NCI-H1930 (cell line): ENCODE measurements at regions not wholly inside any gene's neighbourhood (a gene's known extent, or its start where the extent isn't known, plus 50 kb on each side); places are given as distances from the start of the nearest gene placed in this dataset.

Experiments
- DNase-seq, 2 experiments: peaks; one replicate each; lab custom pipeline; 2025; lab: John Stamatoyannopoulos, UW

DNA sequence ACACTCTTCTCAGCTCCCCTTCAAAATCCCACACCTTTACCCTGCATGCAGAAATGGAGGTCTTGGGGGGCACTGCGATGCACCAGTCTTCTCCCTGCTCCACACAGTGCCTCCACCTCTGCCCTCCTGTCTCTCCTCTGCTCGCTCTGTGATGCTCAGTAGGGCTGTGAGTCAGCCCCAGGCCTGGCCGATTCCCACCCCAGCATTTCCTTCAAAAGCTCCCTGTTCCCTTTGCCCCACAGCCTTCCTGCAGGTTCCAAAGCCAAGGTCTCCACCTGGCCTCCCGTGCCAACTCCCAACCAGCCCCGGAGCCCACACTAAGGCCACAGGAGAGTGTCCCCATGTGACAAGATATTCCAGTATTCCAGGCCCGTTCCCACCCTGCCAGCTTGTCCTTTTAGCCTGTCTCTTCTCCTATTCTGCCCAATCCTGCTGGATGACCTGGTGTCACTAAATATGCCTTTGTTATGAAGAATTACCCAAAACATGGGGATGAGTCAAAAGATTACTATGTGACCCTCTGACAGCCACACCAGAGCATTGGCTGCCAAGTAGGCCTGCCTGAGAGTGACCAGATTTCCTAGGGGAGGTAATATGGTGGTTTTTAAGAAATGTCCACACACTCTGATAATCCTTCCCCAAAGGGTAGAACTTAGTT, 118.9 kb upstream of the NXT1 start:
- DNase-seq: no peak

DNA sequence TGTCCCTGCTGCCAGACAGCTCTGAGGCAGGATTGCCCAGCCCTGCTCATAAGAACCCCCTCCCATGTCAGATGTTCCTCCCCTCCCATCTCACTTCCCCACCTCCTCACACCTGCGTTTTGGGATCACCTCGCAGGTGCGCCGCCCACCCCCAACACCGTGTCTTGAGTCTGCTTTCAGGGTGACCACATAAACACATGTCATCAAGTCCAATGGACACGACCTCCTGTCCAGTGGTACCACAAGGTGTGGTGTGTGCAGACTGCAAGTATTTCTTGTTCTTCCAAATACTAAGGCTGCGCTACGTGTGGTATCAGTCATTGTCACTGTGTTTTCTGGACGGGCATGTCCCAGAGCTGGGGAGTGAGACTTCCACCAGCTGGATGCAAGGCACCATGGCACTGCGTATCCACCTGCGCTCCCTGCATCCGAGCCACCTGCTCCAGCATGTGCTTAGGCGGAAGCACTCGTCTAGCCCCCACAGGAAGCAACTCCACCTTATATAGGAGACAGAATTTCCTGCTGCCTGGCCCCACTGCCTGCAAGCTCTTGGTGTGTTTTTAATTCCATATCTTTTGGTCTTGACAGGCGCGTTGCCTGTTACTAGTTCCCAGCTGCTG, 119.7 kb upstream of the NXT1 start:
- DNase-seq: no peak

DNA sequence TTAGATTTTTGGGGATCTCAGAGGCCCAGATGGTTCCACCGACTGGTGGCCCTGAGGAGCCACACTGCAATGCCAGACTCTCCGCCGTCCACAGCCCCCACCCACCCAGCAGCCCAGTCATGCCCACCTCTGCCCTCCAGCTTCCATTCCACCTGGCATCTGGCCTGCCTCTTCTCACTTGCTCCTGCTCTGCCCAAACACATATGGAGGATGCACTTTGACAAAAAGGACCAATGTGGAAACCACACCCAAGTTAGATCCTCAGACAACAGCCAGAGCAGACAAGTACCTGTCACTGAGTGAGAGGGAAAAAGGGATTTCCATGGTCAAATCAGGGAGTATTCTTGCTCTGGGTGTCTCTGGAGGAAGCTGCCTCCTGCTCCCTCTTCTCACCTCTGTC, 120.6 kb upstream of the NXT1 start:
- DNase-seq: no peak

DNA sequence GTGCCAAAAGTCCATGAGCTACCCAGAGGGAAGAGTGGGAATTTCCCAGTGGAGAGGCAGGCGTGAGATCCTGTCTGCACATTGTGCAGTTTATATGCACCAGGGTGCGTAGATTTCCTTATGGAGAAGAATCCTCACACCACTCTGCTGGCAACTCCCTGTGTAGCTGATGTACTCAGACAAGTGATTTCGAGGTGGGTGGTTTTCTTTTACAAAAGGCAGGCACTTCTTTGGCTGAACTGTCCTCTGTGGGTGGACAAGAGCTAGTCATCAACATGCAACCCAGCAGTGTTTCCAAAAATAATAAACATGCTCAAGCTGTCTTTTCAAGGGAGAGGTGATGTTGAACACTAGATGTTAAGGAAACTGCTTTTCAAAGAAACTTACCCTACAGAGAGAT, 121.7 kb upstream of the NXT1 start:
- DNase-seq: no peak

DNA sequence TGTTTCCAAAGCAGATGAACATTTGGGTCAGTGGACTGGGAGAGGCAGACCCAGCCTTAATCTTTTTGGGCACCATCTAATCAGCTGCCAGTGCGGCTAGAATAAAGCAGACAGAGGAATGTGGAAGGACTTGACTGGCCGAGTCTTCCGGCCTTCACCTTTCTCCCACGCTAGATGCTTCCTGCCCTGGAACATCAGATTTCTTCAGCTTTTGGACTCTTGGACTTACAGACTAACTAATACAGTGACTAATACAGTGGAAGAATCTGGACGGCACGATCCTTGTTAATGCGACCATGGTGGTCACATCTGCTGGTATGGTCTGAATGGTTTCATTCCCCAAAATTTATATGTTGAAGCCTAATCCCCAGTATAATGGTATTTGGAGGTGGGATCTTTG, 122.6 kb upstream of the NXT1 start:
- no peak for DNase-seq

DNA sequence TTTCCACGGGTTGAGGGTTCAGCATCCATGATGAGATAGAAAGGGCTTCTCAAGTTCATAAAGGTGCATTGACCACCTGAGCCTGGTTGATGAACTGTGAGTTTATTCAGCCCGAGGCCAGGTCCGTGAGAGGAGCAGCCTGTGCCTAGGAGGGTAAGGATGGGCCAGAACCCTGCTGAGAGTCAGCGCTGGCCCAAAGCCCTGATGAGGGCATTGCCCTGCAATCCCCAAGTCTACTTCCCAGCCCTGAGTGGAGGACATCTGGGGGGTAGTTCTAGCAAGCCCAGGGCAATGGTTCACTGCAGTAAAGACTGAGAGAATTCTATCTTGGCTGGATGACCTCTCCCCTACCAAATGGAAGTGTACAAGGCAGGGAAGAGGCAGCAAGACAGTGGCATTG, 123.3 kb upstream of the NXT1 start:
- no peak for DNase-seq

DNA sequence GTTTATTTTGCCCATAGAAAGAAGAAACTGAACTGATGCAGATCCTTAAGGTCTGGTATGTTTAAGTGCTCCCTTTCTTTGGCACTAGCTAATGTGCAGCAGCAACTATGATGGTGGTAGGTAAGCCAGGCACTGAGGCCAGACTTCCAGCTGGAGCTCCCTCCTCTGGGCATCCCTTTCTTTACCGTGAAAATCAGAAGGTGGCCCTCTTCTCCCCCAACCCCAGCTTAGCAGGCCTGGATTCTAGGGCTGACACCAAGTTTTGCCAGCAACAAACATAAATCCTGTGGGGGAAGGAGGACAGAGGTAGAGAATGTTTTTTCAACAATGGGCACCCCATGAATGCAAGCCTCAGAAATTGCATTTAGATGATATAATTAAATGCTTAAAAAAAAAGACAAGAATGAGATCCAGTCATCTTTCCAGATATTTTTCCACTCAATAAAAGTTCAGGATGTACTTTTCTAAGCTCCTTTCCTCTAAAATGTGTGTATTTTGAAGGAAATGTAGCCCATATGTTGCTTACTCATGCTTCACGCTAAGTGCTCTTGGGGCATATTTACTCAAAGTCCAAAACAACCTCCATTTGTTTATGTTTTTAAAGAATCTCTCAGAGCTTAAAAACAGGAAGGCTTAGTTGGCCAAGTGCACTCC, 123.9 kb upstream of the NXT1 start:
- no peak for DNase-seq

DNA sequence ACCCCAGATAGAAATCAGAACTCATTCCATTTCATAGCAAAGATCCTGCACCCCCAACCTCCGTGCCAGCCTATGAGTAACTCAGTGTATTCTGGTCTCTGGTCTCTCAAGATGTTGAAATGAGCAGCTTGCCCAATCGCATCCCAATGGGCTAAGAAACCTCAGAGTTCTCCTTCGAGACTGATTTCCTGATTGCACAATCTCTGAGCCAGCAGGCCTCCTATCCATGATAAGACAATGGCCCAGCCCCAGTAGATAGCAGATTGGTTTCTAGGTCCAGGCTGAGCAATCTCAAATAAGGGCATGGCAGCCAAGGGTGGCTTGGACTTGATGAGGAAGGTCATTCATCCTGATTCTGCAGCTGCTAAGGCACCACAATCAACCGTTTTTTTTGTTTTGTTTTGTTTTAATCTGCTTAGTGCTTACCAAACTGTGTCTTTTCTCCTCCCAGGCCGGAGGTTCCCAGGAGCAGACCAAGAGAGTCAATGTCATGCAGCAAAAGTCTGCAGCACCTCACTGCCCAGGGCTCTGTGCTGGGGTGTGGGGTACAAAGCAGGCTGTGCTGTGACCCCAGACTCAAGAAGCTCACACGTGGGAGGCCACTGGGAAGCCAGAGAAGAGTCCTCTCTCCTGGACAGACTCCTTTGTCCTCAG, 125.1 kb upstream of the NXT1 start:
- no peak for DNase-seq

DNA sequence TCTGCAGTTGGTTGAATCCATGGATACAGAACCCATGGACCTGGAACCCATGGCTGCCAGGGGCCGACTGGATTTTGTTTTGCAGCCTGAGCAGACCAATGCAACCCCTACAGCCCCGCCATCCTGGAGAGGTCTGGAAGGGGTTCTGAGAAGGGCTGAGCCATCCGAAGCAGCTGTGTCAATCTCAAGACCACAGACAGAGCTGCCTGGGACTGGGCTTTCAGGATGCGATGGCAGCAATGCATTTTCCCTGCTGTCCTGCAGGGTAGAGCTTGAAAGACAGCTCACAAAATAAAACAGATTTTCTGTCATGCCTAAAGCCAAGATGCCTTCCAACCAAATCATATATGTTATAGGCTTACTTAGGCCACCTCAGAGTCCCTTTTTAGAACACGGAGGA, 125.8 kb upstream of the NXT1 start:
- DNase-seq: no peak

DNA sequence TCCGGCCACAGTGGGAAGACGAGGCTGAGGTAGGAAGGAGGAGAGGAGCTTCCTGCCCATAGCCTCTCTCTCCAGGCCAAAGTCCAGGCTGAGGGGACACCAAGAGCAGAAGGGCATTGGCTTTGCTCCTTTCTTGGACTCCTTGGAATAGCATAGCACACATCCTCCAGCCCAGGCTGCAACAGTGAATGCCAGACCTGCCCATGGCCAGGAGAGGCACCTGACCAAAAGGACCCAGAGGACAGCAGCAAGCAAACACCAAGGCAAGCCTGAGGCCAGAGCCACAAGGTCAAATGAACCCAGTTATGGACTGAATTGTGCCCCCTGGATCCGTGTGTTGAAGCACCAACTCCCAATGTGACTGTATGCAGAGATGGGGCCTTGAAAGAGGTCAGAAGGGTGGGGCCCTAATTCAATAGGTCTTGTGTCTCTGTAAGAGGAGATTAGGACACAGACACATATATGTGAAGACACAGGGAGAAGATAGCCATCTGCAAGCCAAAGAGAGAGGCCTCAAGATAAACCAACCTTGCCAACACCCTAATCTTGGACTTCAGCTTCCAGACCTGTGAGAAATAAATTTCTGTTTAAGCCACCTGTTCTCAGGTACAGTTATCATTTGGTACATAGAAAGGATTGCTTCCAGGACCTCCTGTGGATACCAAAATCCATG, 126.5 kb upstream of the NXT1 start:
- no peak for DNase-seq

DNA sequence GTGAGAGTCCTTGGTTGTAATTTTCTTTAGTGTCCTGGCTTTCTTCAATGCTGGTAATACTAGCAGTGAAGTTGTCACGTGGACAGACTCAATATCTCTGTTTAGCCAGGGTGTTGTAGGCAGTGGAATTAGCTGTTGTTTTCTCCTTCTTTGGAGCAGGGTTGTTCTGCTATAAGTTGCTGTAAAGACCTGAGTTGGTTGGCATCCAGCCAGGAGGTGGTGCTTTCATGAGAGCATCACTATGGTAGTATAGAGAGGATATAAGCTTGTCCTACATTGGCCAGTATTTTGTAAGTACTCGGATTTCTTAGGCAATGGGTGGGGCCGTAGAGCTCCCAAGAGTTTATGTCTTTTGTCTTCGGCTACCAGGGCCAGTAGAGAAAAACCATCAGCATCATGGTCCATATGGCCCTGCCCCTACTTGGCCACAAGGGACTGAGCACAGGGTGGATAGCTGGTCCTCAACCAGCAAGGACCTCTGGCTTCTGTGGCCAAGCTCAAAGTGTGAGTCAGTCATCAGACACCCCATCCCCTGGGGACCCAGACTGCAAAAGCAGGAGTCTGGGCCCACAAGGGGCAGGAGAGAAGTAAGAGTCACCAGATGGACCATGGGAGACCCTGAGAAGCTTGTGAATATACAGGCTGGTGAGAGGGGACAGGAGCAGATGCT, 127.9 kb upstream of the NXT1 start:
- no peak for DNase-seq

DNA sequence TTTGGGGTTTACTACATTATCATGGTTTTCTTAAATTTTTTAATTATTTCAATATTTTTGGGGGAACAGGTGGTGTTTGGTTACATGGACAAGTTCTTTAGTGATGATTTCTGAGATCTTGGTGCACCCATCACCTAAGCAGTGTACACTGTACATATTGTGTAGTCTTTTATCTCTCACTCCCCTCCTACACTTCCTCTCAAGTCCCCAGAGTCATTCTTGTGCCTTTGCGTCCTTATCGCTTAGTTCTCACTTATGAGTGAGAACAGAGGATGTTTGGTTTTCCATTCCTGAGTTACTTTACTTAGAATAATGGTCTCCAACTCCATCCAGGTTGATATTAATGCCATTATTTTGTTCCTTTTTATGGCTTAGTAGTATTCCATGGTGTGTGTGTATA, 130.9 kb upstream of the CD93 start:
- DNase-seq: no peak

DNA sequence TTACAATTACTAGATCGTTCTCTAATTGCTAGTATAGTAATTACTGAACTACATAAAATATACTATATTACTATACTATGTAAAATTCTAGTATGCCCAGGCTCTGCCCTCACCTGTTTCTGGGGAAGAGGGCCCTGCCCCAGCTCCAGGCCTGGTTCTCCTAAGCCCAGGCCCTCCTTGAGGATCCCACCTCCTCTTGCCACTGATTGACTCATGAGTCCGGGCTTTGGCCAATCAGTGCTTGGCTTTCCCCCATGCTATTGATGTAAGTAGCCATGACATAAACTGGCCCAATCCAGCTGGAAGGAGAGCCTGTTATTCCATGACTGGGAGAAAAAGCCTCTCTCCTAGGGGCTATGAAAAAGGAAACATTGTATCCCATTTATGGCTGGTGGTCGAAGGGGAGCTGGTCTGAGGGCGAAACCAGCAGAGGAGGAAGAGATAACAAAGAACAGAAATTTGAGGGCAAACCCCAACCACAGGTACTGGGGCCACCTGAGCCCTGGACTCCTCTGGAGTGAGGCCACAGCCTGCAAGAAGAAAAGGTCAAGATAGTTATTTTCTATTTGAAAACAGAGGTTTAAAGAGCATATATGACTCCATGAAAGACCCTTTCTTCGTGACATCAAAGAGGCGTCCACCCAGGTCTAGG, 129.3 kb upstream of the CD93 start:
- no peak for DNase-seq

DNA sequence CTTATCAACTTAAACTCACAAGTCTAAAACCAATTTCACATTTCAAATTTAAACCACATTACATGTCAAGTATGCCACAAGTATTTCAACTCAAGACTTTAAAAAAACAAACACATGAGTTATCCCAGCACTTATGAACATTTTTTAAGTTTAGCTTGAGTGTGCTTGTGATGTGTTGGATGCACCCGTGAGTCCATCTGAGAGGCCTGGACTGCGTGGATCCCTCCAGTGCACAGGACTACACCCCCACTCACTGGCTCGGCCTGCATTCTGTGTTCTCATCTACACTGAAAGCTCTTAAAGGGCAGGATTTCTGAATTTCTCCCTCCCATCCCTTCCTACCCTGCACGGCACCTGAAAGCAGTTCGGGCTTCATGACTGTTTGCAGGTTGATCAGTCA, 128.8 kb upstream of the CD93 start:
- no peak for DNase-seq

DNA sequence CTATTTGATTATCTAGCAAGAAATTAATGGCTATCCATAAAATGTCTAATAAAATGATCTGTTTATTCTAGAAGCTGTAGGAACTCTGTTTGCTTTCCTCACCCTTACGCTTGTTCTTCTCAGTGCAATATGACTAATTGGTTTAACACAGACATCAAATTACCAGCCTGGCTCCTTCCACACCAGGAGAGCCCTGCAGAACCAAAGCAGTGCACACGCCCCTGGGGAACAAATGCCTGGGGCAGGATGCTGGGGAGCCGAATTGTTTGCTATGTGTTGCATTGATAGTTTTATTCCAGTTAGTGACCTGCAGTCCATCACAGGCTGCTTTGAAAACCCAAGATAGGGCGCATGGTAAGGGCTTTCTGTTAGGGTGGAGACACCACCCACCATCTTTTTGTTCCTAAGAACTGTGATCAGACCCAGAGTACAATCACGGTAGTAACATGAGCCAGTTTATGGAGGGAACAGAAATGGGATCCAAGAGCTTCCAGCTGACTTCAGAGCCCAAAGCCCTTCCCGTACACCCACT, 126.4 kb upstream of the CD93 start:
- DNase-seq: no peak

DNA sequence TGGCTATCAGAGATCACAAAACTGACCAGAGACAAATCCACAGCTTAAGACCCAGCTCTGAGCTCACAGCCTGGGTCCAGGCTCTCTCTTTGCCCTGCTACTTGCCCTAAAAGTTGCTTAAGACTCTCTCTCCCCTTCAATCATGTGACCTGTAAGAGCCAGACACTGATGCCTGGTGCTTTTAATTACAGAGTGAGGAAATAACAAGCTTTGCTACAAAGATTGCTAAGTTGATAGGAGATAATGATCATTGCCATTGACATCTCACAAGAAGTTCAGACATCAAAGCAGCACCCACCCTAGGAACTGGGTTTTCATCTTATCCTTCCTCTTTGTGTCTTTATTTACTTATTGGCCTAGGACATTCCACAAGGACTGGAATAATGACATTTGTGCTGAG, 125.9 kb upstream of the CD93 start:
- DNase-seq: no peak

DNA sequence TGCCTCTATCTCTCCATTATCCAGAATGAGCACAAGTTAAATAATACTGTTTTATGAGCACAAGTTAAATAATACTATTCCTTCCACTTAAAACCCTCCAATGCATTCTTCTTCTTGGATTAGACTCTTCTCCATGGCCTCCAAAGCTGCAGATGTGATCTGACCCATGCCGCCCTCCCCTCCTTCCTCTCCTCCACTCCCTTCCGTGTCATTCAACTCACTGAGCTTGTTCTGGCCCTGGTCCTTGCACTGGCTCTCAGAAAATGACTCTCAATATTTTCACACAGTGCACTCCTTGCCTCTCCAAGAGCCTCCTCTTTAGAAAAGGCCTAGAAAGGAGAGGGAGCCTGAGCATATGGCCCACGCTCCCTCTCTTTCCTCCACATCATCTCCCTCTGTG, 125.0 kb upstream of the CD93 start:
- no peak for DNase-seq

DNA sequence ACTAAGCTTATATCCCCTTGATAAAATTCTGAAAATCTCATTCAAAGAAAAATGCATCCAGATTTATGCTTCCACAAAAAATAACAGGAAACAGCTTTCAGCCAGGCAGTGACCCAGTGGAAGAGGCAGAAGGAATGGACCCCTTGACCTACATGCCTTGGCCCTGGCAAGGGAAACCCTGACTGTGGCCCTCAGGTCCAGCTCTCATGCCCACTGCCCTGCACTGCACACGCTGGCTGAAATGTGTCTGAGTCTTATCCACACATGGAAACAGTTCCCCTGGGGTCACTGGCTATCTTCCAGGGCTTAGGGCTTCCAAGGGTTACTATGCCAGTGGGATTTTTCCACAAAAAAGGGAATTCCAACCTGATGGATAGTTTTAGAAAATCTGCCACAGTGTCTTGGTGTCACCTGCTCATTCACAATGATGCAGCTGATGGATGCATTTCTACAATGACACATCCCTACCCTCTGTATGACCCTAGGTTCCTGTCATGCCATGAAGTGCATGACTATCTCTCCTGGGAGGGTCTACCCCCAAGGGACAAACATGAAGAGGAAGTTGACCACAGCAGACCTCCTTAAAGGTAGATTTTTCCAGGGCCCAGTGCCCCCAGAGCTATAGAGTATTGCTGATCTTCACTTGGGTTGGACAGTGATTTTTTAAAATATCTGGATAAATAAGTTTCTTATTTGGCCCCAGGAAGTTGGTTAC, 121.9 kb upstream of the CD93 start:
- DNase-seq: no peak

DNA sequence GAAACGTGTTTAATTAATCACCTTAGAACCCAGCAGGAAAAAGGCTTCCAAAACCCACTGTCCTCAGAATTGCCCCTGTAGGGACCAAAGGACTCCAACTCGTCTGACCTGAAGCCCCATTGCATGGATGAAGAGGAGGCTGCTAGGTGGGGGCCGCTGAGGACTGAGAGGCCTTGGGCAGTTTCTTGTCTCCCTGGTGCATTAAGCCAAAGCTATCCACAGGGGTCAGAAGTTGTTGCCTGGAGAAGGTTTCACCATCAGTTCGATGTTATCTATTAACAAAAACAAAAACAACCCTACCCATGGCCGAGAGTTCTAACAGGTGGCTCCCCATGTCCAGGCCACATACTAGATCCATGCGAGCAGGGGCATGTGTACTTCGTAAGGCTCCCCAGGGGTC, 120.9 kb upstream of the CD93 start:
- DNase-seq: no peak

DNA sequence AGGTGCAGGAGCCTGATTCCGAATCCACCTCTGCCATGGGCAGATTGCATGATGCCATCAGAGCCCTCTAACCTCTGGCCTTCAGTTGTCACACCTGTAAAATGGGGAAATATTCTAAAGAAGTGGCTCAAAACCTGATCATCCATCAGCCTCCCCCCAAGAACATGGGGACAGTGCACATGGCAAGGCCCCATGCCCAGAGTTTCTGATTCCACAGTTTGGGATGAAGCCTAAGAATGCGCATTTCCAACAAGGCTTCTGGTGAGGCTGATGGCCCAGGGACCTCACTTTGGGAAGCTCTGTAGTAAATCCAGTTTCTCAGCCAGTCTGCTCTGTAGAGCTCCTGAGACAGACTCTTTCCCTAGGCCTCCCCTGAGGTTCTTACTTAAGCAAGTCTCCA, 119.9 kb upstream of the CD93 start:
- DNase-seq: no peak

DNA sequence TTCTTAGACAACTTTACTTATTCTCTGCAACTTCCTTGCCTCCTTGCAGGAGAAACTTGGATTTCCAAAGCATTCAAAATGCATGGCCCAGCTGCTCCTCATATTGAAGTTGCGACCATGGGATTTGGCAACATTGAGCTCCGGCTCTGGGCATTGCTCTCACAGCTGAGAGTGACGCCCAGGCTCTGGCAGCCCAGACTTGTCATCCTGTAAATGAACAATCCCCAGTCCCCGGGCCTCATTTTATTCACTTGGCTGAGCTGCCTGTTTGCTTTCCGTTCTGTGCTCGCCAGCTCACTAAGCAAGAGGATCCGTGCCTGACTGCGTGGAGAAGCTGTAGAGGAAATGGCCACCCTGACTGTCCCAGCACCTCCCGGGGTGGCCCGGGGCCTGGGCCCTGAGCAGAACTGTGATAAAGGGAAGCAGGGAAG, 119.5 kb upstream of the CD93 start:
- DNase-seq: no peak
